GM23338 (cell line): ENCODE measurements at regions not wholly inside any gene's neighbourhood (a gene's known extent, or its start where the extent isn't known, plus 50 kb on each side); places are given as distances from the start of the nearest gene placed in this dataset.

Experiments
- ATAC-seq: fragments of 200-7000 bp; cut with Tn5 transposase; 3 replicates; pipeline ENCODE4 v1.9.1; 2020
- DNase-seq: peaks from one replicate; pipeline ENCODE4 v3.0.0-alpha.2; 2015; ENCODE audit warnings: low spot score
- H2AFZ ChIP-seq: fragments of 200-600 bp; sonication (generic); 2 replicates; pipeline ENCODE4 v1.8.0; 2016; ENCODE audit warnings: antibody characterized with exemption, mild to moderate bottlenecking, moderate library complexity
- H3F3A ChIP-seq: fragments of 200-600 bp; sonication (generic); replicated peaks from 2 replicates; pipeline ENCODE4 v1.8.0; 2017; ENCODE audit warnings: antibody characterized with exemption, mixed run types, low read depth
- H3K27ac ChIP-seq: fragments of 200-600 bp; sonication (generic); 2 replicates; pipeline ENCODE4 v1.6.1; 2016; ENCODE audit warnings: low read depth
- H3K27me3 ChIP-seq: fragments of 200-600 bp; sonication (generic); 2 replicates; pipeline ENCODE4 v1.8.0; 2016; ENCODE audit warnings: mild to moderate bottlenecking, mixed run types, moderate library complexity; ENCODE audit not compliant: insufficient read depth
- H3K36me3 ChIP-seq: fragments of 200-600 bp; sonication (generic); 2 replicates; pipeline ENCODE4 v1.8.0; 2016; ENCODE audit warnings: mild to moderate bottlenecking; ENCODE audit not compliant: insufficient read depth
- H3K4me1 ChIP-seq: fragments of 200-600 bp; sonication (generic); 2 replicates; pipeline ENCODE4 v1.8.0; 2016; ENCODE audit warnings: mild to moderate bottlenecking, moderate library complexity; ENCODE audit not compliant: insufficient read depth
- H3K4me2 ChIP-seq: fragments of 200-600 bp; sonication (generic); 2 replicates; pipeline ENCODE4 v1.7.1; 2017; ENCODE audit warnings: mixed run types
- H3K4me3 ChIP-seq: fragments of 200-600 bp; sonication (generic); 2 replicates; pipeline ENCODE4 v1.6.1; 2016; ENCODE audit warnings: mixed run types
- H3K79me2 ChIP-seq: fragments of 200-600 bp; sonication (generic); replicated peaks from 2 replicates; pipeline ENCODE4 v1.8.0; 2017; ENCODE audit warnings: mild to moderate bottlenecking; ENCODE audit not compliant: insufficient read depth
- H3K9me2 ChIP-seq: fragments of 200-600 bp; sonication (generic); 2 replicates; pipeline ENCODE4 v1.8.0; 2017; ENCODE audit not compliant: insufficient read depth
- H4K20me1 ChIP-seq: fragments of 200-600 bp; sonication (generic); replicated peaks from 2 replicates; pipeline ENCODE4 v1.8.0; 2017; ENCODE audit warnings: mild to moderate bottlenecking; ENCODE audit not compliant: insufficient read depth
- H3K27ac Mint-ChIP-seq: 2 replicates; pipeline ENCODE4 v1.8.0; 2020; ENCODE audit warnings: inconsistent platforms, mild to moderate bottlenecking, moderate library complexity, mixed read lengths
- H3K27me3 Mint-ChIP-seq: 3 replicates; pipeline ENCODE4 v1.8.0; 2022; ENCODE audit warnings: low read depth, mild to moderate bottlenecking, moderate library complexity, mixed read lengths, inconsistent platforms; ENCODE audit not compliant: insufficient read depth, poor library complexity
- H3K36me3 Mint-ChIP-seq: 3 replicates; pipeline ENCODE4 v1.8.0; 2021; ENCODE audit warnings: low read depth, mild to moderate bottlenecking, inconsistent platforms, moderate library complexity, mixed read lengths
- H3K4me1 Mint-ChIP-seq: 3 replicates; pipeline ENCODE4 v1.8.0; 2020; ENCODE audit warnings: mild to moderate bottlenecking, inconsistent platforms, mixed read lengths
- H3K4me3 Mint-ChIP-seq: 3 replicates; pipeline ENCODE4 v1.8.0; 2021; ENCODE audit warnings: moderate library complexity, mild to moderate bottlenecking, inconsistent platforms, mixed read lengths
- H3K9me3 Mint-ChIP-seq: 3 replicates; pipeline ENCODE4 v1.8.0; 2020; ENCODE audit warnings: moderate library complexity, mild to moderate bottlenecking, inconsistent platforms, mixed read lengths
- CREB1 ChIP-seq: fragments of 250-450 bp; sonication (Bioruptor Pico); IDR thresholded peaks from 2 replicates; pipeline ENCODE4 v1.5.0; 2020; ENCODE audit warnings: low read depth, mild to moderate bottlenecking, moderate library complexity
- ETS1 ChIP-seq: IDR thresholded peaks from 2 replicates; pipeline ENCODE4 v1.6.1; 2016; ENCODE audit warnings: antibody characterized with exemption
- EZH2 ChIP-seq: fragments of 200-600 bp; sonication (generic); IDR thresholded peaks from one replicate; pipeline ENCODE4 v1.8.0; 2017; ENCODE audit warnings: antibody characterized with exemption, mild to moderate bottlenecking, low read depth; ENCODE audit not compliant: unreplicated experiment
- EZH2phosphoT487 ChIP-seq: fragments of 200-600 bp; sonication (generic); IDR thresholded peaks from one replicate; pipeline ENCODE4 v1.8.1; 2018; ENCODE audit warnings: antibody characterized with exemption; ENCODE audit not compliant: unreplicated experiment
- JUNB ChIP-seq: IDR thresholded peaks from one replicate; pipeline ENCODE4 v1.6.1; 2016; ENCODE audit warnings: antibody characterized with exemption; ENCODE audit not compliant: unreplicated experiment
- NANOG ChIP-seq: IDR thresholded peaks from 2 replicates; pipeline ENCODE4 v1.6.1; 2016; ENCODE audit warnings: antibody characterized with exemption, borderline replicate concordance
- POLR2AphosphoS5 ChIP-seq: IDR thresholded peaks from 2 replicates; pipeline ENCODE4 v1.6.1; 2016; ENCODE audit warnings: antibody characterized with exemption, low read depth
- REST ChIP-seq: IDR thresholded peaks from one replicate; pipeline ENCODE4 v1.6.1; 2018; ENCODE audit warnings: antibody characterized with exemption; ENCODE audit not compliant: unreplicated experiment
- STAT1 ChIP-seq: IDR thresholded peaks from one replicate; pipeline ENCODE4 v1.6.1; 2016; ENCODE audit warnings: antibody characterized with exemption; ENCODE audit not compliant: unreplicated experiment
- ZNF114 ChIP-seq: fragments of 250-450 bp; sonication (Bioruptor Pico); IDR thresholded peaks from 2 replicates; pipeline ENCODE4 v1.5.0; 2020; ENCODE audit warnings: mild to moderate bottlenecking, moderate library complexity
- ZNF462 ChIP-seq: fragments of 250-450 bp; sonication (Bioruptor Pico); IDR thresholded peaks from 2 replicates; pipeline ENCODE4 v1.5.0; 2020; ENCODE audit warnings: mild to moderate bottlenecking, moderate library complexity
- TF ChIP-seq, protein P1 (sequence below), 2 experiments: fragments of 200-600 bp in 1 of 2; sonication (generic) in 1 of 2; conservative IDR thresholded peaks; 2 replicates each; pipeline versions ENCODE4 v1.5.1 to v1.6.1; 2016 to 2017; ENCODE audit warnings: antibody characterized with exemption in 2 of 2, low read depth in 2 of 2, mild to moderate bottlenecking in 2 of 2, moderate library complexity in 1 of 2

DNA sequence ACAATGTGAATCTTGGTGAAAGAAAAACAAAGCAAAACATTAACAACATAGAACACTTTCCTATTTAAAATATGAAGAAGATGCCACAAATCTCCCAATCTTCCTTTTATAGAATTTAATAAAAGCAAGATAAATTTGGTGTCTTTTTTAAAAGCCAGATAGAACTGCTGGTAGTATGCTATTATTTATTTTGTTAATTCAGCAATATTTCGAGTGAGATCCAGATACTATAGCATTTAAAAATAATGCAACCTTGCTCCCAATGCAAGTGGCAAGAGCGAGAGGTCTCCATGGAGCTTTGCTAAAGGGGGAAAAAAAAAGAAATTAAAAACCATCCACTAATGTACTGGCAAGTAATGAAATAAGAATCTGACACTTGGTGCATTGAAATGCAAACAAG lies 121.8 kb downstream of the IL20RB start (continued):
- TF ChIP-seq, protein P1, sequence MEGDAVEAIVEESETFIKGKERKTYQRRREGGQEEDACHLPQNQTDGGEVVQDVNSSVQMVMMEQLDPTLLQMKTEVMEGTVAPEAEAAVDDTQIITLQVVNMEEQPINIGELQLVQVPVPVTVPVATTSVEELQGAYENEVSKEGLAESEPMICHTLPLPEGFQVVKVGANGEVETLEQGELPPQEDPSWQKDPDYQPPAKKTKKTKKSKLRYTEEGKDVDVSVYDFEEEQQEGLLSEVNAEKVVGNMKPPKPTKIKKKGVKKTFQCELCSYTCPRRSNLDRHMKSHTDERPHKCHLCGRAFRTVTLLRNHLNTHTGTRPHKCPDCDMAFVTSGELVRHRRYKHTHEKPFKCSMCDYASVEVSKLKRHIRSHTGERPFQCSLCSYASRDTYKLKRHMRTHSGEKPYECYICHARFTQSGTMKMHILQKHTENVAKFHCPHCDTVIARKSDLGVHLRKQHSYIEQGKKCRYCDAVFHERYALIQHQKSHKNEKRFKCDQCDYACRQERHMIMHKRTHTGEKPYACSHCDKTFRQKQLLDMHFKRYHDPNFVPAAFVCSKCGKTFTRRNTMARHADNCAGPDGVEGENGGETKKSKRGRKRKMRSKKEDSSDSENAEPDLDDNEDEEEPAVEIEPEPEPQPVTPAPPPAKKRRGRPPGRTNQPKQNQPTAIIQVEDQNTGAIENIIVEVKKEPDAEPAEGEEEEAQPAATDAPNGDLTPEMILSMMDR (conservative IDR thresholded peaks at IDR 0.05; ENCODE audit: low read depth in 2 of 2): no peak
- no peak for TF ChIP-seq REST

DNA sequence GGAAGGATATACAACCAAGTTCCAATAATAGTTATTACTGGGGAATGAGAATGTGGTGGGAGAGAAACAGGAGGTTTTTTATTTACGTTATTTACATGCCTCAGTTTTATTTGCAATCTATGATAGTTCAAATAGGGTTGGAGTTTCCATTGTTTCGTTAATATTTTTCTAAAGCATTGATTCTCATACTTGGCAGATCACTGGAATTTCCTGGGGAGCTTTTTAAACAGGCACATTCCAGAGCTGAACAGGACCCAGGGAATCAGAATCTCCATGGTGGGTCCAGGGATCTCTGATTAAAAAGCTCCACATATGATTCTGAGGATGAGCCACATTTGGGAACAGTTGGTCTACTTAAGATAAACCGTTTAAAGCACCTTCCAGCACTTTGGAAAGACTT lies 123.9 kb downstream of the IL20RB start:
- Histone ChIP-seq H3K4me3 (no peak overlapping the region), H3K27ac (no peak overlapping the region), H2AFZ (no peak overlapping the region), H3F3A (no peaks in the 10 kb centered on the region), H4K20me1 (no peaks in the 10 kb centered on the region), H3K36me3 (no peaks in the 10 kb centered on the region), H3K79me2 (no peaks in the 10 kb centered on the region), H3K9me2 (0 out of 2 replicates have a peak, but pooled peaks cover 6% of the 10 kb centered on the region), H3K27me3 (no peaks in the 10 kb centered on the region), H3K4me2 (no peak overlapping the region), H3K4me1 (no peaks in the 10 kb centered on the region)
- Mint-ChIP-seq H3K27me3 (peaks cover 4% of the 10 kb centered on the region), H3K36me3 (no peaks in the 10 kb centered on the region), H3K4me3 (no peak overlapping the region), H3K27ac (no peak overlapping the region), H3K4me1 (peaks cover 6% of the 10 kb centered on the region; the same call in 1 of the 3 replicates), H3K9me3 (no peaks in the 10 kb centered on the region; the same call in 2 of the 3 replicates)
- ATAC-seq: no peak
- DNase-seq: no peak
- TF ChIP-seq ZNF114: no peak
- no peak for TF ChIP-seq EZH2phosphoT487
- TF ChIP-seq ZNF462: no peak
- TF ChIP-seq CREB1 (CRISPR knock-in tag): no peak
- no peak for TF ChIP-seq POLR2AphosphoS5
- TF ChIP-seq STAT1: no peak
- no peak for TF ChIP-seq EZH2
- TF ChIP-seq NANOG: no peak
- TF ChIP-seq JUNB: no peak
- TF ChIP-seq ETS1: no peak
